ENCODE measurements at regions not wholly inside any gene's neighbourhood (a gene's known extent, or its start where the extent isn't known, plus 50 kb on each side); places are given as distances from the start of the nearest gene placed in this dataset.

DNA sequence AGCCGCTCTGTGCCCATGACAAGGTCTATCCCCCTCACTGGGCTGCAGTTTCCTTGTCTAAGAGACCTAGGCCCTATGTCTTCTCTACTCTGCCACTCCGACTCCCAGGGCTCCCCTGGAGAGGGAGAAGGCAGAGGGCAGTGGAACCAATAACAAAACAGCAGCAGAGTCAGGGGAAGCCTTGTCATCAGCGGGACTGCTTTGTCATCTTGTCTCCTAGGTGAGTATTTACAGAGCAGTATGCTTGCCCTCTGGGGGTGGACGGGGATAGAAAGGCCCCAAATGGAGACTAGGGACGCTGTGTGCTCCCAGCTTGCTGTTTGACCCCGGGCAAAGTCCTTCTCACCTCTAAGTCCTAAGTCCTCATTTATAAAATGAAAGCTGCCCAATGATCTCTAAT is 318.5 kb downstream of the CDK5RAP2 start:
- WGBS, 5 donors, result 65 to 83% (median 80%) methylated on average over 5 to 6 of the region's 6 CpGs
- H3K27ac ChIP-seq, result no peak overlapping the region
- DNase-seq, result no peak
- H3K36me3 ChIP-seq, result no peaks in the 10 kb centered on the region
- intact Hi-C loops (cut with DNase I; ENCODE audit: low total_unique reads), result no loop called here
- TF ChIP-seq POLR2AphosphoS5 (IDR thresholded peaks at IDR 0.05) (no peak), POLR2A (IDR thresholded peaks at IDR 0.05) (no peak)
- TF ChIP-seq, protein P1, sequence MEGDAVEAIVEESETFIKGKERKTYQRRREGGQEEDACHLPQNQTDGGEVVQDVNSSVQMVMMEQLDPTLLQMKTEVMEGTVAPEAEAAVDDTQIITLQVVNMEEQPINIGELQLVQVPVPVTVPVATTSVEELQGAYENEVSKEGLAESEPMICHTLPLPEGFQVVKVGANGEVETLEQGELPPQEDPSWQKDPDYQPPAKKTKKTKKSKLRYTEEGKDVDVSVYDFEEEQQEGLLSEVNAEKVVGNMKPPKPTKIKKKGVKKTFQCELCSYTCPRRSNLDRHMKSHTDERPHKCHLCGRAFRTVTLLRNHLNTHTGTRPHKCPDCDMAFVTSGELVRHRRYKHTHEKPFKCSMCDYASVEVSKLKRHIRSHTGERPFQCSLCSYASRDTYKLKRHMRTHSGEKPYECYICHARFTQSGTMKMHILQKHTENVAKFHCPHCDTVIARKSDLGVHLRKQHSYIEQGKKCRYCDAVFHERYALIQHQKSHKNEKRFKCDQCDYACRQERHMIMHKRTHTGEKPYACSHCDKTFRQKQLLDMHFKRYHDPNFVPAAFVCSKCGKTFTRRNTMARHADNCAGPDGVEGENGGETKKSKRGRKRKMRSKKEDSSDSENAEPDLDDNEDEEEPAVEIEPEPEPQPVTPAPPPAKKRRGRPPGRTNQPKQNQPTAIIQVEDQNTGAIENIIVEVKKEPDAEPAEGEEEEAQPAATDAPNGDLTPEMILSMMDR (IDR thresholded peaks at IDR 0.05 in 8 of 11, conservative IDR thresholded peaks at IDR 0.05 in 3 of 11), result no peak
- H3K4me3 ChIP-seq, result no peak overlapping the region
- peaks cover 0 to 8% (median 0%) of the 10 kb centered on the region in 7 donors for H3K27me3 ChIP-seq (replicated peaks in 1 of 7)
- no peaks in the 10 kb centered on the region for H3K4me1 ChIP-seq
- H3K9me3 ChIP-seq, result no peaks in the 10 kb centered on the region

DNA sequence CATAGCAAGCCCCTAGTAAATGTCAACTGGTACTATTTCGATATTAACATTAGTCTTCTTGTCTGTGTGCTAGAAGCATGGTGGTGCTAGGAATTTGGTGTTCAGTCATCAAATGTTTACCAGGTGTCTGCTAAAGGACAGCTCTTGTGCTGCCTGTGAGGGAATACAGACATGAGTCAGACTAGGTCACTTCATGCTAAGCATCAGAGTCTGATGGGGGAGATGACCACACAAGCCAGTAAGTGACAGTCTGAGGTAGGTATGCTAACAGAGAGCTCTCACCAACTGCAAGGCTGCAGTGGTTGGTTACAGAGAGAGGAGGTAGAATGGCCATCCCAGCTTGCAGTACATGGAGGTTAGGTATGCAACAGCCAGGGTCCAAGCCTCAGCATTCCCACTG is 320.9 kb downstream of the CDK5RAP2 start:
- no peaks in the 10 kb centered on the region for H3K9me3 ChIP-seq
- intact Hi-C loops (cut with DNase I; ENCODE audit: low total_unique reads), result no loop called here
- no peak for DNase-seq
- no peak overlapping the region for H3K27ac ChIP-seq
- H3K4me1 ChIP-seq, result no peaks in the 10 kb centered on the region
- TF ChIP-seq, protein P1 (IDR thresholded peaks at IDR 0.05 in 8 of 11, conservative IDR thresholded peaks at IDR 0.05 in 3 of 11), result no peak
- TF ChIP-seq POLR2AphosphoS5 (IDR thresholded peaks at IDR 0.05), result no peak
- no peak for TF ChIP-seq POLR2A (IDR thresholded peaks at IDR 0.05)
- no peaks in the 10 kb centered on the region for H3K36me3 ChIP-seq
- peaks cover 0 to 12% (median 0%) of the 10 kb centered on the region in 7 donors for H3K27me3 ChIP-seq (replicated peaks in 1 of 7)
- no peak overlapping the region for H3K4me3 ChIP-seq
- WGBS, 5 donors, result 88 to 100% (median 92%) methylated on average over 1 of the region's 1 CpG

DNA sequence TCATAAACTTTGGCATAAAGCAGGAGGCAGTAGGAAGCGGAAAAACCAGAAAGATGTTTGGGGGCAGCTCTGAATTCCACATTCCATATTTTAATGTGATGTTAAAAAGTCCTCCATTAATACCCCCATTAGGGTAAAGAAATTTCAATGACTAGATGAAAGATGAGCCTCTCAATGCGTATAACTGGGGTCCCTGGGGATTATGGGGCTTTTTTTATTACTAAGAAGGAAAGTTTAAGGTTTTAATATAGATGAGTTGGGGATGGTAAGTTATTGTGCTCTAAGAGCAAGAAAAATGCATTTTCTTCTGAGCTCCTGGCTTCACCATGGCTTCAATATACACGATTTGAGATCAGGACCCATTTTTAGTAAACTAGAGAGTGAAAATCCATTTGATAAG is 321.9 kb downstream of the CDK5RAP2 start:
- 54 to 70% (median 61%) methylated on average over 3 of the region's 3 CpGs for WGBS, 5 donors
- intact Hi-C loops (cut with DNase I; ENCODE audit: low total_unique reads), result no loop called here
- H3K27ac ChIP-seq, result no peak overlapping the region
- no peaks in the 10 kb centered on the region for H3K4me1 ChIP-seq
- H3K4me3 ChIP-seq, result no peak overlapping the region
- H3K27me3 ChIP-seq (replicated peaks in 1 of 7), result peaks cover 0 to 14% (median 0%) of the 10 kb centered on the region in 7 donors
- no peaks in the 10 kb centered on the region for H3K36me3 ChIP-seq
- no peaks in the 10 kb centered on the region for H3K9me3 ChIP-seq
- no peak for DNase-seq
- TF ChIP-seq POLR2AphosphoS5 (IDR thresholded peaks at IDR 0.05) (no peak), POLR2A (IDR thresholded peaks at IDR 0.05) (no peak)
- TF ChIP-seq, protein P1 (IDR thresholded peaks at IDR 0.05 in 8 of 11, conservative IDR thresholded peaks at IDR 0.05 in 3 of 11), result no peak

DNA sequence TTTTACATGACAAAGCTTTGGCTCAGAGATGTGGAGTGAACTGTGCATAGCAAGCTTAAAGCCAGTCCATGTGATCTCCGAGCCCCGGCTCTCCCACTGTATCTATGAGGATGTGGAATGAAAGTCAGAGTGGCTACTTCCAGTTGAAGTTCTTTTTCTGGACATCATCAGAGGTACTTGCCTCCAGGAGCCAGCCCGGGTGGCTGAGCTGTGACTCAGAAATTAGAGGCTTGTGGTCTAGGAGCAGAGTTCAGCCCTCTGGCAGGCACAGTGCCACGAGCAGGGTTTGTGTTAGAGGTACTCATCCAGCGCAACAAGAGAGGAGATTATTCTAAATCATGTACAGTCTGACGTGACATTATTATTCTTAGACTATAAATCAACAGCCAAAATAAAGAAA is 322.5 kb downstream of the CDK5RAP2 start:
- Histone ChIP-seq H3K9me3 (no peaks in the 10 kb centered on the region), H3K36me3 (no peaks in the 10 kb centered on the region), H3K4me1 (no peaks in the 10 kb centered on the region), H3K4me3 (no peak overlapping the region), H3K27ac (no peak overlapping the region), H3K27me3 (replicated peaks in 1 of 7) (peaks cover 0 to 14% (median 0%) of the 10 kb centered on the region in 7 donors)
- 69 to 89% (median 74%) methylated on average over 6 of the region's 6 CpGs for WGBS, 5 donors
- DNase-seq, result no peak
- intact Hi-C loops (cut with DNase I; ENCODE audit: low total_unique reads), result no loop called here
- TF ChIP-seq POLR2AphosphoS5 (IDR thresholded peaks at IDR 0.05) (no peak), POLR2A (IDR thresholded peaks at IDR 0.05) (no peak)

DNA sequence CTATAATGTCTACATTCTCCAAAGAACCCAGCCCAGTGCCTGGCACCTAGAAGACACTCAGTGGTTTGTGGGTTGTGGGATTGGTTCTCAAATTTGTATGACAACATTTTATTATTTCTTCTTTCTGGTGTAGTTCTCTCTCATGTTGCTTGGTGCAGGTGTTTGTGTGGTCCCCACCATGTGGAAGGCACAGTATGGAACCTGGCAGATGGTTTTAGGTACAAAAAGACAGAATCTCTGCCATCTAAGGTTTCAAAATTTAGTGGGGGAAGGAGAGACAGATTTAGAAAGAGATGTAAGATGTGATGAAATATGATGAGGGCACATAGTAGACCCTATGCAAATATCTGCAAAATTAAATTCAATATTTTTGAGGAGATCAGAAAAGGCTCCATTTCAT is 323.8 kb downstream of the CDK5RAP2 start:
- intact Hi-C loops (cut with DNase I; ENCODE audit: low total_unique reads), result no loop called here
- H3K4me3 ChIP-seq, result no peak overlapping the region
- no peaks in the 10 kb centered on the region for H3K4me1 ChIP-seq
- peaks cover 0 to under 1% (median 0%) of the 10 kb centered on the region in 8 donors for H3K9me3 ChIP-seq
- H3K27me3 ChIP-seq (replicated peaks in 1 of 7), result peaks cover 0 to 14% (median 0%) of the 10 kb centered on the region in 7 donors
- H3K36me3 ChIP-seq, result no peaks in the 10 kb centered on the region
- H3K27ac ChIP-seq, result no peak overlapping the region
- no peak for DNase-seq
- TF ChIP-seq POLR2A (IDR thresholded peaks at IDR 0.05), result no peak
- no peak for TF ChIP-seq POLR2AphosphoS5 (IDR thresholded peaks at IDR 0.05)
- TF ChIP-seq, protein P1 (IDR thresholded peaks at IDR 0.05 in 8 of 11, conservative IDR thresholded peaks at IDR 0.05 in 3 of 11), result no peak

Data from spleen (tissue), 11 donors.